Stimulated activated CD8-positive, alpha-beta memory T cell treated with anti-CD3 and anti-CD28 coated beads, Interleukin-7, amount 100 ng/mL, for 4 hours (primary cell): ENCODE measurements at regions not wholly inside any gene's neighbourhood (a gene's known extent, or its start where the extent isn't known, plus 50 kb on each side); places are given as distances from the start of the nearest gene placed in this dataset.

Source experiments
- DNase-seq, 2 donors: peaks; one replicate each; pipeline ENCODE4 v3.0.0-alpha.2; 2020; ENCODE audit warnings: low read depth in 2 of 2

- DNase-seq: no peak
Observed at GRCh38 chr12:31868965-31869364, 90.2 kb upstream of the RESF1 start.

- no peak for DNase-seq
Observed at GRCh38 chr12:31867292-31867691, 91.9 kb upstream of the RESF1 start.

- no peak for DNase-seq
Observed at GRCh38 chr12:31866523-31866922, 92.7 kb upstream of the RESF1 start.

GRCh38 chr12:31865023-31865422 lies 94.2 kb upstream of the RESF1 start:
- no peak for DNase-seq

GRCh38 chr12:31861360-31861759 lies 97.9 kb upstream of the RESF1 start:
- no peak for DNase-seq

- no peak for DNase-seq
Observed at GRCh38 chr12:31860401-31860800, 98.8 kb upstream of the RESF1 start.

GRCh38 chr12:31859232-31859977 lies 99.8 kb upstream of the RESF1 start:
- DNase-seq: no peak

- DNase-seq: no peak
Observed at GRCh38 chr12:31855427-31855826, 103.8 kb upstream of the RESF1 start.

- no peak for DNase-seq
Observed at GRCh38 chr12:31853977-31854376, 105.2 kb upstream of the RESF1 start.

GRCh38 chr12:31853520-31853919 lies 105.7 kb upstream of the RESF1 start:
- no peak for DNase-seq

GRCh38 chr12:31850268-31850667 lies 108.9 kb upstream of the RESF1 start:
- no peak for DNase-seq

GRCh38 chr12:31849090-31849687 lies 110.0 kb upstream of the RESF1 start:
- no peak for DNase-seq

GRCh38 chr12:31846405-31846804 lies 112.8 kb upstream of the RESF1 start:
- no peak for DNase-seq

GRCh38 chr12:31845613-31846322 lies 113.4 kb upstream of the RESF1 start:
- no peak for DNase-seq

- DNase-seq: no peak
Observed at GRCh38 chr12:31843398-31844095, 114.7 kb upstream of the AMN1 start.

- DNase-seq: no peak
Observed at GRCh38 chr12:31837913-31838312, 109.1 kb upstream of the AMN1 start.

- no peak for DNase-seq
Observed at GRCh38 chr12:31835276-31835882, 106.6 kb upstream of the AMN1 start.

GRCh38 chr12:31834150-31834549 lies 105.3 kb upstream of the AMN1 start:
- no peak for DNase-seq

GRCh38 chr12:31832740-31833729 lies 104.2 kb upstream of the AMN1 start:
- DNase-seq: peak; percentile 8 to 10

GRCh38 chr12:31828071-31828470 lies 99.2 kb upstream of the AMN1 start:
- DNase-seq: no peak

- no peak for DNase-seq
Observed at GRCh38 chr12:31822761-31823160, 93.9 kb upstream of the AMN1 start.
